ENCODE measurements at regions not wholly inside any gene's neighbourhood (a gene's known extent, or its start where the extent isn't known, plus 50 kb on each side); places are given as distances from the start of the nearest gene placed in this dataset.

DNA sequence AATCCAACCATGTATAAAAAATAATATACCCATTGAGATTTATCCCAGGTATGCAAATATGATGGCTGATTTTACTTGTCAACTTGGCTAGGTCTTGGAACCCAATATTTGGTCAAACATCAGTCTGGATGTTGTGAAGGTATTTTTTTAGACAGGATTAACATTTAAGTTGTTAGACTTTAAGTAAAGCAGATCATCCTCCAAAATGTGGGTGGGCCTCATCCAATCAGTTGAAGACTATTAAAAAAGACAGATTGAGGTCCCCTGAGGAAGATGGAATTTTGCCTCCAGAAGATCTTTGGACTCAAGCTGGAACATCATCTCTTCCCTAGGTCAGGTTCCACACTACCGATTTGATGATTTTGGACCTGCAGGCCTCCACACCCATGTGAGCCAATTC, 271.2 kb downstream of the TMEM121 start:
- TF ChIP-seq, protein P1, sequence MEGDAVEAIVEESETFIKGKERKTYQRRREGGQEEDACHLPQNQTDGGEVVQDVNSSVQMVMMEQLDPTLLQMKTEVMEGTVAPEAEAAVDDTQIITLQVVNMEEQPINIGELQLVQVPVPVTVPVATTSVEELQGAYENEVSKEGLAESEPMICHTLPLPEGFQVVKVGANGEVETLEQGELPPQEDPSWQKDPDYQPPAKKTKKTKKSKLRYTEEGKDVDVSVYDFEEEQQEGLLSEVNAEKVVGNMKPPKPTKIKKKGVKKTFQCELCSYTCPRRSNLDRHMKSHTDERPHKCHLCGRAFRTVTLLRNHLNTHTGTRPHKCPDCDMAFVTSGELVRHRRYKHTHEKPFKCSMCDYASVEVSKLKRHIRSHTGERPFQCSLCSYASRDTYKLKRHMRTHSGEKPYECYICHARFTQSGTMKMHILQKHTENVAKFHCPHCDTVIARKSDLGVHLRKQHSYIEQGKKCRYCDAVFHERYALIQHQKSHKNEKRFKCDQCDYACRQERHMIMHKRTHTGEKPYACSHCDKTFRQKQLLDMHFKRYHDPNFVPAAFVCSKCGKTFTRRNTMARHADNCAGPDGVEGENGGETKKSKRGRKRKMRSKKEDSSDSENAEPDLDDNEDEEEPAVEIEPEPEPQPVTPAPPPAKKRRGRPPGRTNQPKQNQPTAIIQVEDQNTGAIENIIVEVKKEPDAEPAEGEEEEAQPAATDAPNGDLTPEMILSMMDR (IDR thresholded peaks at IDR 0.05), result no peak
- TF ChIP-seq RFX5 (IDR thresholded peaks at IDR 0.05) (no peak), ZNF302 (CRISPR knock-in tag; IDR thresholded peaks at IDR 0.05) (no peak), BHLHE40 (IDR thresholded peaks at IDR 0.05; ENCODE audit: low read depth, low read length) (no peak), PHF8 (IDR thresholded peaks at IDR 0.05; ENCODE audit: borderline replicate concordance, low read depth) (no peak), ESRRA (IDR thresholded peaks at IDR 0.05; ENCODE audit: borderline replicate concordance, low read length) (no peak), ZC3H11A (IDR thresholded peaks at IDR 0.05) (no peak), EP300 (IDR thresholded peaks at IDR 0.05) (no peak), CBX8 (IDR thresholded peaks at IDR 0.05) (no peak)
